Spleen (tissue), 7 donors: ENCODE measurements at regions not wholly inside any gene's neighbourhood (a gene's known extent, or its start where the extent isn't known, plus 50 kb on each side); places are given as distances from the start of the nearest gene placed in this dataset.

Source experiments
- CTCF ChIP-seq, 11 experiments: fragments of 200-600 bp in 7 of 11; fragments of 450-650 bp in 4 of 11; sonication (generic) in 4 of 11; IDR thresholded peaks in 8 of 11; conservative IDR thresholded peaks in 3 of 11; 1 replicate in 7 of 11; 2 replicates in 4 of 11; pipeline versions ENCODE4 v1.4.0 to v1.8.0; 2016 to 2021; ENCODE audit warnings: antibody characterized with exemption in 11 of 11, inconsistent platforms in 4 of 11, mild to moderate bottlenecking in 1 of 11
- POLR2A ChIP-seq, 3 donors: fragments of 450-650 bp; IDR thresholded peaks; one replicate each; pipeline ENCODE4 v1.5.1; 2017; ENCODE audit warnings: antibody characterized with exemption in 3 of 3, mild to moderate bottlenecking in 1 of 3
- donor health status: DM: no; HTN: no; CAD: no; lungs with moderate emphysema.
- donor health status: DM: no; HTN: no; CAD: no.
- donor health status: DM: no; HTN: no; CAD: no.

GRCh38 chr3:126291537-126291936 is 65.7 kb downstream of the KLF15 start:
- TF ChIP-seq CTCF (IDR thresholded peaks at IDR 0.05 in 8 of 11, conservative IDR thresholded peaks at IDR 0.05 in 3 of 11) (no peak), POLR2A (IDR thresholded peaks at IDR 0.05) (no peak)
